H1 (cell line): ENCODE measurements at regions not wholly inside any gene's neighbourhood (a gene's known extent, or its start where the extent isn't known, plus 50 kb on each side); places are given as distances from the start of the nearest gene placed in this dataset.

Experiments
- ASH2L ChIP-seq: fragments of 200-600, 300-600 bp; sonication (generic); IDR thresholded peaks from one replicate; pipeline ENCODE4 v1.7.1; 2017; ENCODE audit warnings: low read length
- CBX5 ChIP-seq: fragments of 300-800, 300-1000 bp; sonication (generic); IDR thresholded peaks from 2 replicates; pipeline ENCODE4 v1.7.1; 2016; ENCODE audit warnings: antibody characterized with exemption, low read length, low read depth
- EP300 ChIP-seq, 2 experiments: IDR thresholded peaks; 1 replicate in 1 of 2; 2 replicates in 1 of 2; pipeline ENCODE4 v1.6.1; 2011 to 2012; ENCODE audit warnings: low read depth in 2 of 2, low read length in 2 of 2, mild to moderate bottlenecking in 2 of 2, borderline replicate concordance in 1 of 2, inconsistent platforms in 1 of 2, moderate library complexity in 1 of 2
- NANOG ChIP-seq: IDR thresholded peaks from 2 replicates; pipeline ENCODE4 v1.6.1; 2011; ENCODE audit warnings: low read length, low read depth, mild to moderate bottlenecking, inconsistent platforms; ENCODE audit not compliant: insufficient read depth, poor library complexity, severe bottlenecking
- SP1 ChIP-seq: IDR thresholded peaks from 2 replicates; pipeline ENCODE4 v1.6.1; 2011; ENCODE audit warnings: low read depth, low read length
- SRF ChIP-seq: IDR thresholded peaks from 2 replicates; pipeline ENCODE4 v1.6.1; 2011; ENCODE audit warnings: mild to moderate bottlenecking, low read depth, low read length, moderate library complexity
- TF ChIP-seq, protein P1 (sequence below): IDR thresholded peaks from 2 replicates; pipeline ENCODE4 v1.6.1; 2011; ENCODE audit warnings: low read depth, mild to moderate bottlenecking, low read length; ENCODE audit not compliant: insufficient read depth

DNA sequence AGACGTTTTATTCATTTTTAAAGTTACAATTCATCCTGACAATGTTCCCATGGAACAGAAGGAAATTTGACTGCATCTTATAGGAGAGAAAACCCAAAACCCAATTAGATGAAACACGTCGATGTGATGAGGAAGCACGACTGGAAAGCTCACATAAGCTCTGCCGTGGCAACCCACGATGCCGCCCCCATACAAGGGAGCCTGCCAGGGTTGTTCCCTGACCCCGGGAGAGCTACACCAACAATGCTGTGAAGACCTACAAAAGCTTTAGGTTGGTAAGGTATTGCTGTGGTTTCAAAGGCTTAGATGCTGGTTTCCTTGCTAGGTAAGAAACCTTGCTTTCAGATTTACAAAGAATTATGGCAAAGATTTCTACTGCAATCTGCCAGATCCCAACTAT is 393.1 kb downstream of the KLF12 start (continued):
- TF ChIP-seq EP300 (IDR thresholded peaks at IDR 0.05; ENCODE audit: borderline replicate concordance in 1 of 2, low read depth in 2 of 2, low read length in 2 of 2) (no peak), NANOG (no peak), ASH2L (no peak), CBX5 (no peak), SRF (no peak), SP1 (no peak)
- TF ChIP-seq, protein P1, sequence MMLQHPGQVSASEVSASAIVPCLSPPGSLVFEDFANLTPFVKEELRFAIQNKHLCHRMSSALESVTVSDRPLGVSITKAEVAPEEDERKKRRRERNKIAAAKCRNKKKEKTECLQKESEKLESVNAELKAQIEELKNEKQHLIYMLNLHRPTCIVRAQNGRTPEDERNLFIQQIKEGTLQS = no peak
